ENCODE measurements at regions not wholly inside any gene's neighbourhood (a gene's known extent, or its start where the extent isn't known, plus 50 kb on each side); places are given as distances from the start of the nearest gene placed in this dataset.
"Not testable (repeated sequence)": the region's sequence is repeated elsewhere in the genome, so short reads cannot be mapped to it uniquely, and the experiment has no call there.

DNA sequence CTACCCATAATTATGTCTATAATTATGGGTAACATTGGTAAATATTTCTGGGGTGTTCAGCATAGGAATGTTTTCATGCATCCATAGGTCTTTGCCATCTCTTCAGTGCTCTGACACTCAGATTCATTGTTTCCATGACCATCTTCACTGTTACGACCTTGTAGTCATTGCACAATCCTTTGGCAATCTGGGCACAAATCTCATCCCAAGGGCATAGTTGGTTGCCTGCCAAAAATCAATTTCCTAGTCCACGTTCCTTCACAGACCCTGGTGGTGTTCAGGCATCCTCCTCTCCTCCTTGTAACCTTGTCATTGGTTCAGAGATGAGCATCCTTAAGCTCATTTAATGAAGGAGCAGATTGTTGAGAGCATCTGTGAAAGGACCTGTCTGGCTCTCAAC is 1400.7 kb downstream of the CDH12 start:
- POLR2A ChIA-PET, result no interaction called here
- H3K4me3 ChIP-seq (ENCODE audit: low read depth, low read length), result no peak overlapping the region
- CTCF ChIA-PET, result no interaction called here
- DNase-seq (ENCODE audit: low read depth, low spot score), result no peak
- no peak for TF ChIP-seq CTCF (IDR thresholded peaks at IDR 0.05; ENCODE audit: insufficient read depth, low read length, missing control alignments)

GRCh38 chr5:21432646-21433045 is 1420.5 kb downstream of the CDH12 start:
- no peak overlapping the region for H3K4me3 ChIP-seq (ENCODE audit: low read depth, low read length)
- no peak for TF ChIP-seq CTCF (IDR thresholded peaks at IDR 0.05; ENCODE audit: insufficient read depth, low read length, missing control alignments)
- ChIA-PET CTCF (no interaction called here), POLR2A (no interaction called here)
- DNase-seq (ENCODE audit: low read depth, low spot score), result no peak

- DNase-seq (ENCODE audit: low read depth, low spot score), result no peak
- CTCF ChIA-PET, result no interaction called here
- no peak overlapping the region for H3K4me3 ChIP-seq (ENCODE audit: low read depth, low read length)
- TF ChIP-seq CTCF (IDR thresholded peaks at IDR 0.05; ENCODE audit: insufficient read depth, low read length, missing control alignments), result no peak
- POLR2A ChIA-PET, result no interaction called here
Observed at GRCh38 chr5:21424907-21425306, 1428.2 kb downstream of the CDH12 start.

GRCh38 chr5:21419383-21419782 is 1431.4 kb upstream of the CDH18 start:
- CTCF ChIA-PET, result no interaction called here
- no peak for DNase-seq (ENCODE audit: low read depth, low spot score)
- H3K4me3 ChIP-seq (ENCODE audit: low read depth, low read length), result no peak overlapping the region
- TF ChIP-seq CTCF (IDR thresholded peaks at IDR 0.05; ENCODE audit: insufficient read depth, low read length, missing control alignments), result no peak
- POLR2A ChIA-PET, result no interaction called here

DNA sequence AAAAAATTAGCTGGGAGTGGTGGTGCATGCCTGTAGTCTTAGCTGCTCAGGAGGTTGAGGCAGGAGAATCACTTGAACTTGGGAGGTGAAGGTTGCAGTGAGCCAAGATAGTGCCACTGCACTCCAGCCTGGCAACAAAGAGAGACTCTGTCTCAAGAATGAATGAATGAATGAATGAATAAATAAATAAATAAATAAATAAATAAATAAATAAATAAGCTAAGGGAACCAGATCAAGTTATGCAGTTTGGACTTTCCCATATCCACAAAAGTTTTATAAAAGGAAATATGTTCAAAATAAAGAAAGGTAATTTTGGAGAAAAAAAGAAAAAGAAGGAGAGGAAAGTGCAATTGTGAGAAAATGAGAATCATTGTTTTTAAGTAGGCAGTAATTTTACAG is 1414.1 kb upstream of the CDH18 start:
- CTCF ChIA-PET; POLR2A ChIA-PET; H3K4me3 ChIP-seq (ENCODE audit: low read depth, low read length): not testable (repeated sequence)

DNA sequence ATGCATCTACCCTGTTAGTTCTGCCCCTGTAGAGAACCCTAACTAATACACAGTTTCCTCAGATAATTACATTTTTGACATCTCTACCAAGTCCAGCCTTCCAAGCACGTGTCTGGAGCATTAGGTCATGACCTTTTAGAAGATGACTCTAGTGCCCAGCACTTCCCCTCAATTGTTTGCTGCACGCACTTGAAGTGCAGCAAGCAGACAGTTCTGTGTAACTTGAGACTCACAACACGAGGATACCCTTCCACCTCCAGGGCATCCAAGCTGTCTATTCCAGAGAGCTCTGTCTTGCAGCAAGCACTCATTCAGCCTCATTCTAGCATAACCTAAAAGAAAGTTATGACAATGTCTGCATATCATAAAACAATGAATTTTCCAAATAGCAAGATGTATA is 1410.5 kb upstream of the CDH18 start:
- no peak overlapping the region for H3K4me3 ChIP-seq (ENCODE audit: low read depth, low read length)
- CTCF ChIA-PET, result no interaction called here
- POLR2A ChIA-PET, result no interaction called here
- DNase-seq (ENCODE audit: low read depth, low spot score), result no peak
- no peak for TF ChIP-seq CTCF (IDR thresholded peaks at IDR 0.05; ENCODE audit: insufficient read depth, low read length, missing control alignments)

More for the DNA sequence above, 1414.1 kb upstream of the CDH18 start:
- not testable (repeated sequence) for DNase-seq (ENCODE audit: low read depth, low spot score)

DNA sequence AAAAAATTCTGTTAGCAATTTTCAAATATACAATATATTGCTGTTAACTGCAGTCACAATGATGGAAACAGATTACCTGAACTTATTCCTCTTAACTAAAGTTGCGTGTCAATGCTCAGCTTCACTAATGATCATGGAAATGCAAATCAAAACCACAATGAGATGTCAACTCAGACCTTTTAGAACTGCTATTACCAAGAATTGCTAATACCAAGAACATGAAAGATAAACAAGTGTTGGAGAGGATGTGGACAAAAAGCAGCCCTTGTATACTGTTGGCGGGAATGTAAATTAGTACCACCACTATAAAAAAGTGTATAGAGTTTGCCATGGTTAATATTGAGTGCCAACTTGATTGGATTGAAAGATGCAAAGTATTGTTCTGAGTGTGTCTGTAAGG is 1409.7 kb upstream of the CDH18 start:
- no peak overlapping the region for H3K4me3 ChIP-seq (ENCODE audit: low read depth, low read length)
- ChIA-PET POLR2A (no interaction called here), CTCF (no interaction called here)
- DNase-seq (ENCODE audit: low read depth, low spot score), result no peak
- no peak for TF ChIP-seq CTCF (IDR thresholded peaks at IDR 0.05; ENCODE audit: insufficient read depth, low read length, missing control alignments)

Measured in AG04449 (cell line).